Brain microvascular endothelial cell (primary cell): ENCODE measurements at regions not wholly inside any gene's neighbourhood (a gene's known extent, or its start where the extent isn't known, plus 50 kb on each side); places are given as distances from the start of the nearest gene placed in this dataset.

Experiments used
- DNase-seq: peaks from one replicate; pipeline ENCODE4 v3.0.0-alpha.2; 2020
- H3K27ac ChIP-seq: fragments of 250-450 bp; sonication (Bioruptor Pico); 2 replicates; pipeline ENCODE4 v1.5.1; 2020; ENCODE audit warnings: mild to moderate bottlenecking, moderate library complexity
- H3K27me3 ChIP-seq: fragments of 250-450 bp; sonication (Bioruptor Pico); replicated peaks from 2 replicates; pipeline ENCODE4 v1.5.1; 2020; ENCODE audit warnings: mild to moderate bottlenecking
- H3K36me3 ChIP-seq: fragments of 250-450 bp; sonication (Bioruptor Pico); replicated peaks from 2 replicates; pipeline ENCODE4 v1.5.1; 2020; ENCODE audit warnings: mild to moderate bottlenecking
- H3K4me3 ChIP-seq: 2 replicates; pipeline ENCODE4 v1.5.1; 2011; ENCODE audit warnings: low read depth, mild to moderate bottlenecking, control low read depth, low read length, moderate library complexity
- CTCF ChIP-seq: IDR thresholded peaks from 2 replicates; pipeline ENCODE4 v1.5.1; 2011; ENCODE audit warnings: low read depth, mild to moderate bottlenecking, moderate library complexity, low read length, control low read depth, inconsistent platforms; ENCODE audit errors: missing control alignments
- in situ Hi-C: cut with HindIII; loops from 2 replicates; pipeline ENCODE4 v1.10.0; 2017; ENCODE audit warnings: low sequenced_read_pairs, low pct_ligation_motif_present

- no peaks in the 10 kb centered on the region for H3K36me3 ChIP-seq
- DNase-seq, result no peak
- H3K27me3 ChIP-seq, result no peaks in the 10 kb centered on the region
- H3K4me3 ChIP-seq, result no peak overlapping the region
- H3K27ac ChIP-seq, result no peak overlapping the region
- no peak for TF ChIP-seq CTCF
- in situ Hi-C loops, result no loop called here
Measured at GRCh38 chr13:109647699-109648098, 138.7 kb downstream of the IRS2 start.

GRCh38 chr13:109647053-109647452 lies 139.3 kb downstream of the IRS2 start:
- Histone ChIP-seq H3K36me3 (no peaks in the 10 kb centered on the region), H3K27me3 (no peaks in the 10 kb centered on the region), H3K4me3 (no peak overlapping the region), H3K27ac (peak overlapping the region; percentile 62)
- peak; percentile 86 for DNase-seq
- TF ChIP-seq CTCF, result no peak
- in situ Hi-C loops, result no loop called here

- no peaks in the 10 kb centered on the region for H3K27me3 ChIP-seq
- H3K27ac ChIP-seq, result peak overlapping the region; percentile 62
- H3K36me3 ChIP-seq, result no peaks in the 10 kb centered on the region
- TF ChIP-seq CTCF, result no peak
- H3K4me3 ChIP-seq, result no peak overlapping the region
- DNase-seq, result no peak
- in situ Hi-C loops, result no loop called here
Measured at GRCh38 chr13:109646423-109646822, 140.0 kb downstream of the IRS2 start.

- peak; percentile 29 for DNase-seq
- H3K4me3 ChIP-seq, result no peak overlapping the region
- TF ChIP-seq CTCF, result no peak
- H3K27ac ChIP-seq, result no peak overlapping the region
- in situ Hi-C loops, result no loop called here
- H3K27me3 ChIP-seq, result no peaks in the 10 kb centered on the region
- no peaks in the 10 kb centered on the region for H3K36me3 ChIP-seq
Measured at GRCh38 chr13:109645831-109646230, 140.6 kb downstream of the IRS2 start.

GRCh38 chr13:109644956-109645355 lies 141.4 kb downstream of the IRS2 start:
- no peak for TF ChIP-seq CTCF
- in situ Hi-C loops, result no loop called here
- Histone ChIP-seq H3K36me3 (no peaks in the 10 kb centered on the region), H3K27me3 (no peaks in the 10 kb centered on the region), H3K4me3 (no peak overlapping the region), H3K27ac (no peak overlapping the region)
- DNase-seq, result no peak

GRCh38 chr13:109644069-109644750 lies 142.2 kb downstream of the IRS2 start:
- TF ChIP-seq CTCF, result no peak
- Histone ChIP-seq H3K4me3 (no peak overlapping the region), H3K27ac (no peak overlapping the region), H3K36me3 (no peaks in the 10 kb centered on the region), H3K27me3 (no peaks in the 10 kb centered on the region)
- in situ Hi-C loops, result no loop called here
- DNase-seq, result no peak
